Colonic mucosa (tissue), 4 donors: ENCODE measurements at regions not wholly inside any gene's neighbourhood (a gene's known extent, or its start where the extent isn't known, plus 50 kb on each side); places are given as distances from the start of the nearest gene placed in this dataset.

ENCODE experiments used
- DNase-seq: peaks from one replicate; pipeline ENCODE4 v3.0.0-alpha.2; 2020
- H3K27ac ChIP-seq: fragments of 200-600 bp; one replicate; pipeline ENCODE4 v1.8.0; 2021
- H3K27me3 ChIP-seq: fragments of 200-600 bp; one replicate; pipeline ENCODE4 v1.8.0; 2021
- H3K36me3 ChIP-seq: fragments of 200-600 bp; one replicate; pipeline ENCODE4 v1.8.0; 2021
- H3K4me1 ChIP-seq: fragments of 200-600 bp; one replicate; pipeline ENCODE4 v1.8.0; 2021; ENCODE audit warnings: mild to moderate bottlenecking
- H3K4me3 ChIP-seq: fragments of 200-600 bp; one replicate; pipeline ENCODE4 v1.8.0; 2021
- H3K9ac ChIP-seq, 2 donors: one replicate each; pipeline ENCODE4 v1.7.0; 2013; ENCODE audit warnings: control low read depth in 2 of 2, low read depth in 2 of 2, low read length in 2 of 2
- H3K9me3 ChIP-seq: fragments of 200-600 bp; one replicate; pipeline ENCODE4 v1.8.0; 2021
- CTCF ChIP-seq: fragments of 200-600 bp; IDR thresholded peaks from one replicate; pipeline ENCODE4 v1.8.0; 2022; ENCODE audit warnings: antibody characterized with exemption, mild to moderate bottlenecking
- intact Hi-C: fragments of 100-400 bp; cut with DNase I; formaldehyde crosslinking; loops from one replicate; pipeline ENCODE4 v1.14.1; 2022
- donor health status: healthy.
- donor health status: DM: no; HTN: no; CAD: no.
- donor health status: DM: no; HTN: no; CAD: no.

- no peaks in the 10 kb centered on the region for H3K4me1 ChIP-seq
- no peak overlapping the region for H3K9ac ChIP-seq
- intact Hi-C loops, result no loop called here
- H3K4me3 ChIP-seq, result no peak overlapping the region
- no peaks in the 10 kb centered on the region for H3K36me3 ChIP-seq
- no peak for DNase-seq
- TF ChIP-seq CTCF, result no peak
- H3K27ac ChIP-seq, result no peak overlapping the region
- H3K27me3 ChIP-seq, result no peaks in the 10 kb centered on the region
- no peaks in the 10 kb centered on the region for H3K9me3 ChIP-seq
Observed at GRCh38 chr17:6233856-6234255, 163.7 kb downstream of the WSCD1 start.

GRCh38 chr17:6233339-6233738 lies 163.2 kb downstream of the WSCD1 start:
- intact Hi-C loops, result no loop called here
- H3K9me3 ChIP-seq, result no peaks in the 10 kb centered on the region
- no peaks in the 10 kb centered on the region for H3K4me1 ChIP-seq
- H3K36me3 ChIP-seq, result no peaks in the 10 kb centered on the region
- H3K27ac ChIP-seq, result no peak overlapping the region
- no peak overlapping the region for H3K4me3 ChIP-seq
- no peak for TF ChIP-seq CTCF
- no peak overlapping the region for H3K9ac ChIP-seq
- no peaks in the 10 kb centered on the region for H3K27me3 ChIP-seq
- no peak for DNase-seq

GRCh38 chr17:6232732-6233101 lies 162.5 kb downstream of the WSCD1 start:
- H3K36me3 ChIP-seq, result no peaks in the 10 kb centered on the region
- no peak for TF ChIP-seq CTCF
- H3K9ac ChIP-seq, result no peak overlapping the region
- H3K27ac ChIP-seq, result no peak overlapping the region
- no peak for DNase-seq
- H3K4me3 ChIP-seq, result no peak overlapping the region
- no peaks in the 10 kb centered on the region for H3K9me3 ChIP-seq
- no peaks in the 10 kb centered on the region for H3K4me1 ChIP-seq
- H3K27me3 ChIP-seq, result no peaks in the 10 kb centered on the region
- intact Hi-C loops, result no loop called here

GRCh38 chr17:6231886-6232731 lies 161.9 kb downstream of the WSCD1 start:
- Histone ChIP-seq H3K9me3 (no peaks in the 10 kb centered on the region), H3K4me1 (no peaks in the 10 kb centered on the region), H3K9ac (no peak overlapping the region), H3K36me3 (no peaks in the 10 kb centered on the region), H3K4me3 (no peak overlapping the region), H3K27ac (no peak overlapping the region), H3K27me3 (no peaks in the 10 kb centered on the region)
- TF ChIP-seq CTCF, result no peak
- no peak for DNase-seq
- intact Hi-C loops, result no loop called here

GRCh38 chr17:6231465-6231864 lies 161.3 kb downstream of the WSCD1 start:
- no peak overlapping the region for H3K27ac ChIP-seq
- no peak for TF ChIP-seq CTCF
- H3K4me1 ChIP-seq, result no peaks in the 10 kb centered on the region
- no peaks in the 10 kb centered on the region for H3K9me3 ChIP-seq
- intact Hi-C loops, result no loop called here
- H3K27me3 ChIP-seq, result no peaks in the 10 kb centered on the region
- H3K36me3 ChIP-seq, result no peaks in the 10 kb centered on the region
- no peak for DNase-seq
- no peak overlapping the region for H3K4me3 ChIP-seq
- no peak overlapping the region for H3K9ac ChIP-seq
